ENCODE measurements at regions not wholly inside any gene's neighbourhood (a gene's known extent, or its start where the extent isn't known, plus 50 kb on each side); places are given as distances from the start of the nearest gene placed in this dataset.
A peak's percentile ranks its signal among the peaks of the same experiment; 100 is the strongest.
"Not testable (repeated sequence)": the region's sequence is repeated elsewhere in the genome, so short reads cannot be mapped to it uniquely, and the experiment has no call there.

DNA sequence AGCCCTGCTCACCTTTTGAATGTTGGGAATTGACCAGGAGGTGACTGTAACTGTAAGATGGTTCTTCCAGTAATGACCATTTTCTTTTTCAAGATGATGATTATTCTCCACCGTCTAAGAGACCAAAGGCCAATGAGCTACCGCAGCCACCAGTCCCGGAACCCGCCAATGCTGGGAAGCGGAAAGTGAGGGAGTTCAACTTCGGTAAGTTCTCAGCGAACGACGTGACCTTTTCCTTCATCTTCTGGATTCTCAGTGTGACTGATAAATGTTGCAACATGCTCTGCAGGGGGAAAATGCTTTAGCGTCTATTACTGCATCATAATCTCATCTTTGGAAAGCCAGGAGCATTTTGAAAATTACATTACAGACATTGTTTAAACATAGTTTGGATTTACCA, 89.5 kb upstream of the SPDYE9 start:
- DNase-seq (ENCODE audit: low read depth), result not testable (repeated sequence)

DNA sequence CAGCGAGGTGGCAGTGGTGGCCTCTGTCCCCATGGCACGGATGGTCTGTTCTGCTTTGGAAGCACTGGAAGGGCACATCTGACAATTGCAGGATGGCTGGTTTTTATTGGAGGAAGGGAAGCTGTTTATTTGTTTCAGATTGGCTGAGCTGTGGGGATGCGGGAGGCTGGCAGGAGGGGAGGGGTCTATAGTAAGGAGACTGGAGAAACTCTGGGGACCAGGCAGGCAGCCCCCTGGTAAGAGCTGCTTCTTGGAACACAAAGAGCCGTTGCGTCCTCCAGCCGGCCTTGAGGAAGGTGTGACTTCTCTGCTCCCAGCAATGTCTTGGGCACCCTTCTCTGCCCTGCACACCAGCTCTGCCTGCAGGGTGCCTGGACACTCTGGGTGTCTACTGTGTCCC, 85.1 kb upstream of the SPDYE9 start:
- DNase-seq (ENCODE audit: low read depth), result not testable (repeated sequence)

DNA sequence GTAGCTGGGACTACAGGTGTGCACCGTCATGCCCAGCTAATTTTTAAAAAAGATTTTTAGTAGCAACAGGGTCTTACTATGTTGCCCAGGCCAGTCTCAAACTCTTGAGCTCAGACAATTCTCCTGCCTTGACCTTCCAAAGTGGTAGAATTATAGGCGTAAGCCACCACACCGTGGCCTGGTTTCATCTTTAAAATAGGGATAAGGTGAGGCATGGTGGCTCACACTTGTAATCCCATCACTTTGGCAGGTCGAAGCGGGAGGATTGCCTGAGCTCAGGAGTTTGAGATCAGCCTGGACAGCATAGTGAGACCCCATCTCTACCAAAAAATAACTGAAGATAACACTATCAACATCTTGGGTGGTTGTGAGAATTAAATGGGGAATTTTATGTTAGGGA, 84.6 kb upstream of the SPDYE9 start:
- not testable (repeated sequence) for DNase-seq (ENCODE audit: low read depth)

DNA sequence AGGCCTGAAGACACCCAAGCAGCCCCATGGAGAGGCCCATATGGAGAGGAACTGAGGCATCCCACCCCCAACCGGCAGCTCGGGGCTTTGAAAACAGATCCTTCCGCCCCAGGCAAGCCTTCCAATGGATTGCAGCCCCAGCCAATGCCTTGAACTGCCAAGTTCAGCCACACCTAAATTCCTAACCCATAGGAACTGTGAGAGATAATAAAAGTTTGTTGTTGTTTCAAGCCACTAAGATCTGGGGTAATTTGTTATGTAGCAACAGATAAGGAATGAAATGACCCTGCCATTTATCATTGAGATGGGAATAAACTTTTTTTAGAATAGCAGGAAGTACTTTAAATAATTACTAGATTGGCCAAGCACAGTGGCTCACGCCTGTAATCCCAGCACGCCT, 80.3 kb upstream of the SPDYE9 start:
- not testable (repeated sequence) for DNase-seq (ENCODE audit: low read depth)

DNA sequence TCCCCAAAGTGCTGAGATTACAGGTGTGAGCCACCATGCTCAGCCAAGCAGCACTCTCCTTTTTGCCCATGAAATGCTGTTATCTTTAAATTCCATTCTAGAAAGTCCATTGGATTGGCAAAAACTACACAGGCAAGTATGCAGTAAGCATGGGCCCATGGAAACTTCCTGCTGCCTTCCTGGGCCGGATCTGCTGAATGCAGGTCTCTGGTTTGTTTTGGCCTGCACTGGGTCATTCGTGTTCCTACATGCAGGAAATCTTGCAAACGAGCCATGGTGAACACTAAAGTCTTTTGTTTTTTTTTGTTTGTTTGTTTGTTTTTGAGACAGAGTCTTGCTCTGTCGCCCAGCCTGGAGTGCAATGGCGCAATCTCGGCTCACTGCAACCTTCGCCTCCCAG, 76.8 kb upstream of the SPDYE9 start:
- DNase-seq (ENCODE audit: low read depth), result not testable (repeated sequence)

DNA sequence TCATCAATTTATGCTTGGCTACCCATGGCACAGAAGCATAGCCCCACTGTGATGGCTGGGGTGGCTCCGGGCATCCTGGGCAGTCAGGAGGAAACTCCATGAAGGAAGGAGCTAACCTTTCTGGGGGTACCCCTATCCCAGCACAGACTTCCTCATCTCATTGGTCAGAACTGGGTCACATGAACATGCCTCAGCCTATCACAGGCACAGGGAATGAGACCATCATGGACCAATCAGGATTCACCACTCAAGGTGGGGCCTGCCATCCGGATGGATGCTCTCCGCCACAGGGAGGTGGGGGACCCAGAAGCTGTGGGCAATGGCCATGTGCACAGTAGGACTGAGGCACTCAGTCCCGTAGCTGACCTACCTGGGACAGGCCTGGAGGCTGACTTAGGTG, 75.9 kb upstream of the SPDYE9 start:
- DNase-seq (ENCODE audit: low read depth), result not testable (repeated sequence)

DNA sequence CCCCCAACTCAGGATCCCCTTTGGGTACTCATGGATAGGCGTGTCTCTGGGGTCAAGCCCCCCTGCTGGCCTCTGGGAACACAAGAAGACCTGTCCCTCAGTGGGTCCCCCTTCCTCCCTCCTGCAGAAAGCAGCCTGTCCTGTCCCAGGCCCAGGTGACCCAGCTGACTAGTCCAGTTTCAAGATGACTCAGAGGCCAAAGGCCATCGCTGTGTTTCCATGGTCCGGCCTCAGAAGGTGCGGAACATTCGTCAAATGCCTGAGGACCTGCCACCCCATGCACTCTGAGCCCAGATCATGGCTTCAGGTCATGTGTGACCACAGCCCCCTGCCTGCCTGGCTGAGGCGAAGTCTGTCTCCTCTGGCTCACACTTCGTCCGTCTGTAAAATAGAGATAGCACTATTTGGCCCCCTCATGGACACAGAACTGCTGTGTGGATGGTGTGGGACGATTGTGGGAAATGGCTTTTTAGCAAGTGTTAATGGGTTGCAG, 71.4 kb upstream of the SPDYE9 start:
- DNase-seq (ENCODE audit: low read depth), result not testable (repeated sequence)

DNA sequence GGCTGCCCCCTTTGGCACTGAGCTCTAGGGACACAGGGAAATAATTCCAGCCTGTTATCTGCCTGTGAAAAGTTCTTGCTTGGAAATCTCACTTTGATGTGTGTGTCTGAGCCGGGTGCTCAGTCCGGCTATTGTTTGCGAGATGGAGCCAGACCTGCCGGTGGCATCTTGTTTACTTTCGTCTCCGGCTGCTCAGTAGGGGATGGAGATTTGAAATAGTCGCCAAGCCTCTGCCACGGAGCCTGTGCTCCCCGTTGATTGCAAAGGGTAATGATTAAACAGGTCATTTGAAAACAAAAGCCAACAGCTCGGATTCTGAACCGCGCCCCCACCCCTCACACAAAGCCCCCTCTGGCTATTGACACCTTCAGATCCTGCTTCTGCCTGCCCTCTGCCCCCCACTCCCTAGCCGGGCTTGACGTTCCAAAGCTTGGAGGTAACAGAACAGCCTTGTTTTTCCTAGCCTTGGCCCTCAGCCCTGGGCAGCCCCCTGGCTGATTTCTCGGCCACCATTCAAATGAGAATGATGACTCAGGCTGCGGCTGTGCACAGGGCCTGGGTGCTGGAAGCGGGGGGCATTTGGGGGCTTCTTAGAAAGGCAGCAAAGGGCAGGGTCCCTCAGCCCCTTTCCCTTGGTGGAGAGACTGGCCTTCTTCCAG, 70.8 kb upstream of the SPDYE9 start:
- not testable (repeated sequence) for DNase-seq (ENCODE audit: low read depth)

DNA sequence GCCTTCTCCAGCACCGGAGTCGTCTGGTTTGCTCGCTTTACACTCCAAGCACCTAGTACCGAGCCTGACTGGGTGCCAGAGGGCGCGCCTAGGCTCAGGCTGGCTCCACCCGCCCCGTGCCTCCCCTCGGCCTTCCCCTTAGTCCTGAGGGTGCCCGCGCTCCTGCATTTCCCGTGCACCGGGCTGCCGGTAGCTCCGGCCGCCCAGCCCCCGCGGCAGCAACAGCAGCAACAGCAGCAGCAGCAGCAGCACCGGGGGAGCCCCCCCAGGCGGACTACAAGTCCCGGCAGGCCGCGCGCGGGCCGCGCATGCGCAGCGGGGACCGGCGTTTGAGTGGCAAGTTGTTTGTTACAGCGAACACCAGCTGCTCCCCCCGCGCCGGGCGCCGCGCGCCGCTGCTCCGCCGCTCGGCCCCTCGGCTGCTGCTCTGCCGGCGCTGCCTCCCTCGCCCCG, 68.8 kb upstream of the SPDYE9 start:
- DNase-seq (ENCODE audit: low read depth), result peak; percentile 57

DNA sequence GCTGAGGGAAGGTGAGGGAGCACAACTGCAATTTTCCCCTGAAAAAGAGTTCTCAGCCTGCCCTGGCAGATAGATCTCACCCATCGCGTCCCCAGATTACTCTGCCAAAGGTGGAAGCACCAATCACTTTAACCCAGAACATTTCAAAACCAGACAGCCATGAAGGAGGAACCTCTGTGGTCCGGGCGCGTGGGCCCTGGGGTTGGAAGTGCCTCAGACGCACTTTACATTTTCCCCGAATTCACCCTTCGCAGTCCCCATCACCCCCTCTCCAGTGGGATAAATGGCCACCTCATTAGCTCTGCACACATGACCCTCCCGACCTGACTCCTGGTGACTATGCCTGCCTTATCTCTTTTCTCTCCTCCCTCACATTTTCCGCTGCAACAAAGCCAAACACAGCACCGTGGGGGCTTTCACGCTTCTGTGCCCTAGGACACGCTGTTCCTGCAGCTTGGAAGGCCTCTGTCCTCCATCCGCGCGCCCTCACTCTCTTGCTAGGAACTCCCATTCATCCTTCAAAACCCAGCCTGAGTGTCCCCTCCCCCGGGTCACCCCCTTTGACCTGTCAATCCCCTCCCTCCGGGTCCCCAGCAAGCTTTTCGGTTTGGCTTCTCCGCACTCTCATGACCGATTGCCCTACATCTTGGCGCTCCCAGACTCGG, 68.2 kb upstream of the SPDYE9 start:
- DNase-seq (ENCODE audit: low read depth), result not testable (repeated sequence)

DNA sequence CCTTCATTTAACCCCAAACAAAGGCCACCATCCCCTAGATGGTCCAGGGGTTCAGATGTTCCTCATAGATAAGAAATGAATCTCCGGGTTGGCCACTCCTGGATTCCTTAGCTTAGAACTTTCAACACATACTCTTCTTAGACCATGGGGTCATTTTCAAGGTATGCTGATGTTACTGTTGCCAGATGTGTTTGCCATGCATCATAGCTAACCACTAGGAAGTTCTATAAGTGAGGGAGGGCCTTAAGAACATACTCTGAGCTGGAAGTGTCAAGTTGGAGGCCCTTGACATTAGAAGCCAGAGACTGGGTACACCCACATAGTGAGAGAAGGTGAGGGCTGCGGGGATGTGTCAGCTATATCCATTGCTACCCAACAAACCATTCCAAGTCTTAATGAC, 62.7 kb upstream of the SPDYE9 start:
- not testable (repeated sequence) for DNase-seq (ENCODE audit: low read depth)

DNA sequence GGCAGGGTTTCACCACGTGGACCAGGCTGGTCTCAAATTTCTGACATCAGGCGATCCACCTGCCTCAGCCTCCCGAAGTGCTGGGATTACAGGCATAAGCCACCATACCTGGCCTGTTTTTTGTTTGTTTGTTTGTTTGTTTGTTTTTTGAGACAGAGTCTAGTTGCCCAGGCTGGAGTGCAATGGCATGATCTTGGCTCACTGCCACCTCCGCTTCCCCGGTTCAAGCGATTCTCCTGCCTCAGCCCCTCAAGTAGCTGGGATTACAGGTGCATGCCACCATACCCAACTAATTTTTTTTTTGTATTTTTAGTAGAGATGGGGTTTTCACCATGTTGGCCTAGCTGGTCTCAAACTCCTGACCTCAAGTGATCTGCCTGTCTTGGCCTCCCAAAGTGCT, 61.8 kb upstream of the SPDYE9 start:
- DNase-seq (ENCODE audit: low read depth), result not testable (repeated sequence)

DNA sequence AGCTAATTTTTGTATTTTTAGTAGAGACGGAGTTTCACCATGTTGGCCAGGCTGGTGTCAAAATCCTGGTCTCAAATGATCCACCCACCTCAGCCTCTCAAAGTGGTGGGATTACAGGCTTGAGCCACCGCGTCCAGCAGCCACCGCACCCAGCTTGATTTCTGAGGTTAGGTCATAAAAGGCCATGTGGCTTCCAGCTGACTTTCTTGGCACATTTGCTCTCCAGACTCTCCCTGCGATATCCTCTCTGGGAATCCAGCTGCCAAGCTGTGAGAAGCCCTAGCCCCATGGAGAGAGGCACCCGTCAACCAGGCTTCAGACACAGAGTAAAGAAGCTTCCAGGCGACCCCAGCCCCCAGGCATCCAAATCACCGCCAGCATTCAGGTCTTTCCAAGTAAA, 58.2 kb upstream of the SPDYE9 start:
- not testable (repeated sequence) for DNase-seq (ENCODE audit: low read depth)

DNA sequence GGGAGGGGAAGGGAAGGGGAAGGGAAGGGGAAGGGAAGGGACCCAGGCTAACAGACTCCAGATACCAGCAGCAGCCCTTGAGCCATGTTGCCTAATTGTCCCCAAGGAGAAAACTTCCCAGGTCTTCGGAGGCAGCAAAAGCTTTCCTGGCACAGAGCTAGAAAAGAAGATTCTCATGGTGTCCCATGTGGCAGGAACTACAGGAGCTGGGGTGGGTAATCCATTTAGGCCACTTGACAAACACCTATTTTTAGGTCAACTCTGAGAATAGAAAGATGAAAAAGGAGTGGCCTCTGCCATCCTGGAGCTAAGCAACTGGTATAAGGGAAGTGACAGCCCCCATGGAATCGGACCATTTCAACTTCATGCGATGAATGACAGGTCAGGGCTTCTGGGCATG, 52.1 kb upstream of the SPDYE9 start:
- not testable (repeated sequence) for DNase-seq (ENCODE audit: low read depth)
